Bronchial epithelial cell (primary cell): ENCODE measurements at regions not wholly inside any gene's neighbourhood (a gene's known extent, or its start where the extent isn't known, plus 50 kb on each side); places are given as distances from the start of the nearest gene placed in this dataset.

ENCODE experiments used
- DNase-seq: peaks from one replicate; pipeline ENCODE4 v3.0.0-alpha.2; 2010; ENCODE audit warnings: low read depth
- FAIRE-seq: peaks from 2 replicates; lab custom pipeline; 2011; peaks lifted over from hg19 to GRCh38; lab: Jason Lieb, UNC
- H3K27me3 ChIP-seq: 2 replicates; pipeline ENCODE4 v1.5.1; 2011; ENCODE audit warnings: low read length; ENCODE audit not compliant: control insufficient read depth, insufficient read depth
- H3K36me3 ChIP-seq: 2 replicates; pipeline ENCODE4 v1.5.1; 2011; ENCODE audit warnings: low read length; ENCODE audit not compliant: control insufficient read depth, insufficient read depth
- H3K4me3 ChIP-seq: 2 replicates; pipeline ENCODE4 v1.5.1; 2011; ENCODE audit warnings: mild to moderate bottlenecking, low read depth, low read length, control low read depth
- CTCF ChIP-seq: IDR thresholded peaks from 2 replicates; pipeline ENCODE4 v1.5.1; 2011; ENCODE audit warnings: mild to moderate bottlenecking, moderate library complexity, low read length, control low read depth, inconsistent platforms; ENCODE audit not compliant: insufficient read depth, severe bottlenecking

DNA sequence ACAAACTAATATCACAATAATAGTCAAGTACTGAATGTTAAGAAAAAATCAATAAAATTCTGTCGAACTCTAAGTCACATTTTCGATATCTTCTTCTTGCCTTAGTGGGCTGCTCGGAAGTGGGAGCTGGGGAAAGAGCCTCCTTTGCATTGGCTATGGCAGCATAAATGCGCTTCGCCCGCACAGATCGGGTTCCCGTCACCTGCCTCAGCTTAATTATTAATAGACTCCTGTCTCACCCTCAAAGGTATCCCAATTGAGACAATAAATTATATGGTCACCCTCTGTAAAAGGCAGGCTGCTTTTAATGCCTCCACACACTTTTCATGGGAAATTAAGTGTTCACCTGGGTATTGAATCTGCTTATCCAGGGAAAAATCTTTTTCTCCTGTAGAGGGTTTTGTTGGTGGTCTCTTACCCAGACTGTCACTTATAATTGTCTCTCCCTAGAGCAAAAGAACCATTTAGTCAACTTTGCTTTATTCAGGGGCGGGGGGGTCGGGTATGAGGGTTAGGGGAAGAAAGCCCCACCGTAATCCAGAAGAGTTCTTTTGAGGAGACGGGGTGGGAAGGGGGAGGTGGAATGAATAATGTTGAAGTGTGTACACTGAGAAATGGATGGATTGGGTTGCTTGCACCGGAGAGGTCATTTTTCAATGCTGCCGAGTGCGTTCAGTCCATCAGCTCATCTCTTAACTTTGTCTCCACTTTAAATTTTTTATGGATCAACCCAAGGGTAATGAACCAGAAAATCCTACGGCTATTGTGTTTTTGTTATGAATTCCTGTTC, 682.6 kb upstream of the SGCG start:
- no peak for DNase-seq
- FAIRE-seq: no peak
- H3K27me3 ChIP-seq: no peaks in the 10 kb centered on the region
- H3K4me3 ChIP-seq: no peak overlapping the region
- TF ChIP-seq CTCF: no peak
- H3K36me3 ChIP-seq: no peaks in the 10 kb centered on the region

DNA sequence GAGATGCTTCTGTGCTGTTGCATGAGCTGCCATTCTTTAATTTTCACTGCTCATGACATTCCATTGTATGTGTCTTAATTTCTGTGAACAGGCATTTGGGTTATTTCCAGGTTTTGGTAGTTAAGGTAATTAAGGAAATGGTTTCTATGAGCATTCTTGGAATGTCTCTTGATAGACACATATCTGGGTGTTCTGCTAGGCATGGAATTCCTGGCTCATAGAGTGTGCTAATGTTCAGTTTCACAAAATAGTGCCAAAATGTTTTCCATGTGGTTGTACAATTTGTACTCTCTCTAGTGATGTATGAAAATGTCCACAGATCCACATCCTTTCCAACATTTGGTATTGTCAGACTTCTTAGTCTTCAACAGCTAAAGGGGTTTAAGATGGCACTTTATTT, 680.9 kb upstream of the SGCG start:
- no peaks in the 10 kb centered on the region for H3K36me3 ChIP-seq
- FAIRE-seq: peak; percentile 13
- DNase-seq: no peak
- H3K27me3 ChIP-seq: no peaks in the 10 kb centered on the region
- no peak for TF ChIP-seq CTCF
- no peak overlapping the region for H3K4me3 ChIP-seq

GRCh38 chr13:22505489-22505888, 675.3 kb upstream of the SGCG start:
- H3K4me3 ChIP-seq: no peak overlapping the region
- FAIRE-seq (no peak), DNase-seq (no peak)
- H3K27me3 ChIP-seq: no peaks in the 10 kb centered on the region
- H3K36me3 ChIP-seq: no peaks in the 10 kb centered on the region
- no peak for TF ChIP-seq CTCF

DNA sequence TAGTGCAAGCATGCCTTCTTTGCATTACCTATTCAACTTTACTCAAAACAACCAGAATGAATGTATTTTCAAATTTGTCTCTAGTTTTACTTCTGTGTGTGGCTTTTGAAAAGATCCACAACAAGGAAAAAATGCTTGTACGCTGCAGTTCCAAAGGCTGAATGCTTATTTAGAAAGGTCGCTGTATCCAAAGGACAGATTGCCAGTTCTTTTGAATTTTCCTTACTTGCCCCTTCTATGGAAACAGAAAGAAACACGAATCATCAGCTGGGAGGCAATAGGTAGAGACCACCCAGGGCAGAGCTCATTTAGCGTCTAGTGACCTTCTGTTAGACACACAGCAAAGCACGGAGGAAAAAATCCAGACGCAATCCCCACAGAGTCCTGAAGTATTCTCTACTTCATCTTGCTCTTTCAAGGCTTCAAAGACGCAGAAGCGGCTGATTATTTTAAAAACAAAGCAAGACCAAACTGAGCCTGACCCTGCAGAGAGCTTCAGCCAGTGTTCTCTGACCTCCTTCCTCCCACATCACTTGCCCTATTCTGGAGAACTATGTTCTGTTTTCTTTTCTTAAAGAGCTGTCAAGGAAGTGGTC, 674.6 kb upstream of the SGCG start:
- H3K4me3 ChIP-seq: no peak overlapping the region

DNA sequence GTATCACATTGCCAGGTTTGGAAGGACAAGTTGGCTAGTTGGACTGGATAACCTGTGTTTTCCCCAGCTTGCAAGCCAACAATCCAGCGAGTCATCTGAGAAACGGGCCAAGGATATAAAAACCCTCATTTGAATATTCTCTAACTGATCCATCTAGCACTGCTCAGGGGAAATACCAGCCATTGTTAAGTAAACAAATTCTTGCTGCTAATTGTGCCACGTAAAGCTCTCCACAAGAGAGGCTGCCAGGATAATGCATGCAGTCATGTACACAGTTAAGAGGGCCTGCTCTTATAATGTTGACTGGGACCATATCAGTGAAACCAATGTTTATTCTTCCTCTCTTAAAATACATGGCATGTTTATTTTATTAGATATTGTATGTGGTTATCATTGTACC, 663.2 kb upstream of the SGCG start:
- DNase-seq (peak; percentile 10), FAIRE-seq (no peak)
- TF ChIP-seq CTCF: no peak
- H3K36me3 ChIP-seq: no peaks in the 10 kb centered on the region
- H3K4me3 ChIP-seq: no peak overlapping the region
- no peaks in the 10 kb centered on the region for H3K27me3 ChIP-seq

More for the DNA sequence above, 674.6 kb upstream of the SGCG start:
- H3K27me3 ChIP-seq: no peaks in the 10 kb centered on the region
- no peaks in the 10 kb centered on the region for H3K36me3 ChIP-seq
- DNase-seq (no peak), FAIRE-seq (no peak)
- no peak for TF ChIP-seq CTCF
